OCI-LY7 (cell line): ENCODE measurements at regions not wholly inside any gene's neighbourhood (a gene's known extent, or its start where the extent isn't known, plus 50 kb on each side); places are given as distances from the start of the nearest gene placed in this dataset.

ENCODE experiments used
- BruUV-seq: library from RNA; stranded (reverse); fragments of 400-500 nt; replicated peaks from 2 replicates; lab custom pipeline; 2021; lab: Mats Ljungman, UMichigan
- CTCF ChIA-PET: fragments of 300-600 bp; sonication (Branson Sonifier 250); formaldehyde crosslinking; loops from one replicate; lab custom pipeline; 2022; ENCODE audit warnings: antibody characterized with exemption; ENCODE audit not compliant: unreplicated experiment; lab: Charles Lee
- POLR2A ChIA-PET: fragments of 300-600 bp; sonication (Branson Sonifier 250); formaldehyde crosslinking; loops from one replicate; lab custom pipeline; 2022; ENCODE audit warnings: antibody characterized with exemption; lab: Charles Lee
- DNase-seq: peaks from one replicate; pipeline ENCODE4 v3.0.0-alpha.2; 2015; ENCODE audit warnings: low spot score
- H2AFZ ChIP-seq: fragments of 200-600 bp; sonication (generic), shearing (Covaris generic); 2 replicates; pipeline ENCODE4 v1.6.1; 2014; ENCODE audit warnings: mild to moderate bottlenecking, antibody characterized with exemption, low read length, moderate library complexity
- H3K27ac ChIP-seq: fragments of 200-600 bp; sonication (generic); 2 replicates; pipeline ENCODE4 v1.5.1; 2014; ENCODE audit warnings: mixed run types, low read depth, mild to moderate bottlenecking, moderate library complexity, low read length, inconsistent platforms; ENCODE audit not compliant: poor library complexity, severe bottlenecking
- H3K36me3 ChIP-seq: fragments of 200-600 bp; sonication (generic); 2 replicates; pipeline ENCODE4 v1.6.1; 2014; ENCODE audit warnings: mild to moderate bottlenecking, antibody characterized with exemption, low read length, moderate library complexity, mixed read lengths; ENCODE audit not compliant: insufficient read depth
- H3K4me1 ChIP-seq: fragments of 200-600 bp; sonication (generic); 2 replicates; pipeline ENCODE4 v1.5.1; 2014; ENCODE audit warnings: mild to moderate bottlenecking, low read length; ENCODE audit not compliant: insufficient read depth, poor library complexity, severe bottlenecking
- H3K4me2 ChIP-seq: fragments of 200-600 bp; sonication (generic); 2 replicates; pipeline ENCODE4 v1.6.1; 2014; ENCODE audit warnings: mild to moderate bottlenecking, low read length
- H3K4me3 ChIP-seq: fragments of 200-600 bp; sonication (generic); 2 replicates; pipeline ENCODE4 v1.5.1; 2014; ENCODE audit warnings: mild to moderate bottlenecking, low read depth, low read length; ENCODE audit not compliant: poor library complexity, severe bottlenecking
- H3K79me2 ChIP-seq: fragments of 200-600 bp; sonication (generic); 2 replicates; pipeline ENCODE4 v1.6.1; 2016; ENCODE audit warnings: low read depth, mild to moderate bottlenecking, low read length, moderate library complexity, mixed read lengths; ENCODE audit not compliant: insufficient read depth
- H3K9me2 ChIP-seq: fragments of 200-600 bp; sonication (generic); 2 replicates; pipeline ENCODE4 v1.6.1; 2016; ENCODE audit warnings: mild to moderate bottlenecking, low read length, mixed read lengths; ENCODE audit not compliant: insufficient read depth
- H3K9me3 ChIP-seq: fragments of 200-600 bp; sonication (generic); 2 replicates; pipeline ENCODE4 v1.6.1; 2014; ENCODE audit warnings: mild to moderate bottlenecking, mixed run types, low read length, mixed read lengths
- H4K20me1 ChIP-seq: fragments of 200-600 bp; sonication (generic); 2 replicates; pipeline ENCODE4 v1.6.1; 2014; ENCODE audit warnings: mild to moderate bottlenecking, antibody characterized with exemption, low read length, moderate library complexity, mixed read lengths; ENCODE audit not compliant: insufficient read depth
- EZH2phosphoT487 ChIP-seq: fragments of 200-600 bp; sonication (generic); IDR thresholded peaks from 2 replicates; pipeline ENCODE4 v1.6.1; 2018; ENCODE audit warnings: low read depth, borderline replicate concordance, mild to moderate bottlenecking, mixed run types, antibody characterized with exemption, low read length, moderate library complexity, mixed read lengths
- intact Hi-C: fragments of 100-400 bp; cut with micrococcal nuclease; formaldehyde crosslinking; loops from one replicate; pipeline ENCODE4 v1.10.0; 2022; ENCODE audit not compliant: unreplicated experiment
- TF ChIP-seq, protein P1 (sequence below): fragments of 200-600 bp; sonication (generic); conservative IDR thresholded peaks from 2 replicates; pipeline ENCODE4 v1.5.1; 2014; ENCODE audit warnings: mild to moderate bottlenecking, antibody characterized with exemption, low read length, moderate library complexity, mixed read lengths

DNA sequence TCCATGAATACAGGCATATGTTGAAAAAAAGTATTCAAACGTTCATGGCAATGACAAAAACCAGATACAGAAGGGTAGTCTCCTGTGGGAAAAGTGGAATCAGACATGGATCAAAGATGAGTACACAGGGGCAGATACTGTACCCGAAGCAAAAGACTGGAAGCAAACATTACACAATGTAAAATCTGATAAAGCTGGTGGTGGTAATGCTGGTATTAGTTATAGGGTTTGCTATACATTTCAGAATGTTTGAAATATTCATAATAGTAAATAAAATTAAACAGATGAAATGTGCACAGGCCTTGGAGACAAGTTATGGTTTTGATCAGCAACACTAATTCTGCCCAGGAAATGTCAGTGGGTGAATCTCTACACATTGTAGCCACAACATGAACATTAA, 607.6 kb downstream of the SOX6 start:
- H3K9me3 ChIP-seq = no peaks in the 10 kb centered on the region
- H3K27ac ChIP-seq = no peak overlapping the region
- H3K36me3 ChIP-seq = no peaks in the 10 kb centered on the region
- no peaks in the 10 kb centered on the region for H3K4me1 ChIP-seq
- intact Hi-C loops = no loop called here
- POLR2A ChIA-PET = no interaction called here
- no peak overlapping the region for H2AFZ ChIP-seq
- DNase-seq = no peak
- no TSS peak for BruUV-seq
- TF ChIP-seq, protein P1, sequence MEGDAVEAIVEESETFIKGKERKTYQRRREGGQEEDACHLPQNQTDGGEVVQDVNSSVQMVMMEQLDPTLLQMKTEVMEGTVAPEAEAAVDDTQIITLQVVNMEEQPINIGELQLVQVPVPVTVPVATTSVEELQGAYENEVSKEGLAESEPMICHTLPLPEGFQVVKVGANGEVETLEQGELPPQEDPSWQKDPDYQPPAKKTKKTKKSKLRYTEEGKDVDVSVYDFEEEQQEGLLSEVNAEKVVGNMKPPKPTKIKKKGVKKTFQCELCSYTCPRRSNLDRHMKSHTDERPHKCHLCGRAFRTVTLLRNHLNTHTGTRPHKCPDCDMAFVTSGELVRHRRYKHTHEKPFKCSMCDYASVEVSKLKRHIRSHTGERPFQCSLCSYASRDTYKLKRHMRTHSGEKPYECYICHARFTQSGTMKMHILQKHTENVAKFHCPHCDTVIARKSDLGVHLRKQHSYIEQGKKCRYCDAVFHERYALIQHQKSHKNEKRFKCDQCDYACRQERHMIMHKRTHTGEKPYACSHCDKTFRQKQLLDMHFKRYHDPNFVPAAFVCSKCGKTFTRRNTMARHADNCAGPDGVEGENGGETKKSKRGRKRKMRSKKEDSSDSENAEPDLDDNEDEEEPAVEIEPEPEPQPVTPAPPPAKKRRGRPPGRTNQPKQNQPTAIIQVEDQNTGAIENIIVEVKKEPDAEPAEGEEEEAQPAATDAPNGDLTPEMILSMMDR = no peak
- no peak for TF ChIP-seq EZH2phosphoT487
- H3K9me2 ChIP-seq = no peaks in the 10 kb centered on the region
- no peaks in the 10 kb centered on the region for H4K20me1 ChIP-seq
- no peak overlapping the region for H3K4me2 ChIP-seq
- H3K4me3 ChIP-seq = no peak overlapping the region
- CTCF ChIA-PET = no interaction called here
- H3K79me2 ChIP-seq = no peaks in the 10 kb centered on the region

DNA sequence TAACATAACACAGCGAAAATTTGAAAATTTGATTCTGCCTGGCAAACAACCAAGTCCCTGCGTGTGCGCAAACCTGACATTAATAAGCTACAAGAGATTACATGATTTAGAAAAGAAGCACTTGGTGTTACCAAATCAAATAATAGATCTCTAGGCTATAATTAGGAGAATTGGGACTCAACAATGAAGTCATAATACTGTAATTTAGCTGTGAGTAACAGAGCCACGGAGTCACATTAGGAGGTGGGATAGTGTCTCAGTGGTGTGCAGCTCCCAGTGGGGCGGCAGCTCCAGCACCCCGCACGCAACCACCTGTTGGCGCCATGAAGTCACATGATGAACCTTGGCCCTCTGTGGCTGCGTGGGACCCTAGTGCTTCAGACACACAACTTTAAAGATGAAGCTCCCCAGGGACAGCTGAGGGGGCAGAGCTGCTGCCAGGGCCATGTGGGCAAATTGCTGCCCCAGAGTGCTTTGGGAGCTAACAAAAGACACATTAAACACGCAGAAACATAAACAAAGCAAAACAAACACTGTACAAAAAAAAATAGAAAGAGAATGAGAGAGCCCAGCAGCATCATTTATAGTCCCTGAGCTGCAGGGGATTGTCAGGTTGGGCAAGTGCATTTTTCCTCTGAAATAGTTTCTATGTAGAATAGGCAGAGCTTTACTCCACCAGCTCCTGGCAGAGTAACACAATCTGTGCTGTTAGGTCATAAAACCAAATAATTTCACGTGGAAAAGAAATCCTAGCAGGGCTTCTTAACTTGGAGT, 605.6 kb downstream of the SOX6 start:
- TF ChIP-seq, protein P1 = no peak
- no peak for TF ChIP-seq EZH2phosphoT487
- no peak overlapping the region for H3K4me2 ChIP-seq
- H3K36me3 ChIP-seq = no peaks in the 10 kb centered on the region
- BruUV-seq = no TSS peak
- no peak overlapping the region for H2AFZ ChIP-seq
- CTCF ChIA-PET = no interaction called here
- H3K9me2 ChIP-seq = no peaks in the 10 kb centered on the region
- intact Hi-C loops = no loop called here
- no peaks in the 10 kb centered on the region for H4K20me1 ChIP-seq
- no peak overlapping the region for H3K4me3 ChIP-seq
- POLR2A ChIA-PET = no interaction called here
- H3K4me1 ChIP-seq = no peaks in the 10 kb centered on the region
- no peaks in the 10 kb centered on the region for H3K79me2 ChIP-seq
- H3K27ac ChIP-seq = no peak overlapping the region
- no peak for DNase-seq
- no peaks in the 10 kb centered on the region for H3K9me3 ChIP-seq

DNA sequence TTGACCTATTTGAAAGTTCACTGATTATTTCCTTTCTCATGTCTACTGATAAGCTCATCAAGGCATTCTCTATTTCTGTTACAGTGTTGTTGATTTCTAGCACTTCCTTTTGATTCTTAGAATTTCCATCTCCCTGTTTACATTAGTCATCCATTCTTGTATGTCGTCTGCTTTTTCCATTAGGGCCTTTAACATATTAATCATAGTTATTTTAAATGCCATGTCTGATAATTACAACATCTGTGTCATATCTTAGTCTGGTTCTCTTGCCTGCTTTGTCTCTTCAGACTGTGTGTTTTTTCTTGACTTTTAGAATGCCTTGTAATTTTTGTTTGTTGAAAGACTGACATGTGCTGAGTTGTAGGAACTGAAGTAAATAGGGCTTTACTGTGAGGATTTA, 602.1 kb downstream of the SOX6 start:
- ChIA-PET POLR2A (no interaction called here), CTCF (no interaction called here)
- no peak for TF ChIP-seq EZH2phosphoT487
- TF ChIP-seq, protein P1 = no peak

More for the DNA sequence above, 602.1 kb downstream of the SOX6 start:
- no peaks in the 10 kb centered on the region for H3K36me3 ChIP-seq
- no peaks in the 10 kb centered on the region for H4K20me1 ChIP-seq
- no peaks in the 10 kb centered on the region for H3K9me3 ChIP-seq
- no peak overlapping the region for H3K4me2 ChIP-seq
- no peak overlapping the region for H3K27ac ChIP-seq
- intact Hi-C loops = no loop called here
- no peaks in the 10 kb centered on the region for H3K79me2 ChIP-seq
- DNase-seq = no peak
- no peak overlapping the region for H2AFZ ChIP-seq
- no peaks in the 10 kb centered on the region for H3K9me2 ChIP-seq
- H3K4me3 ChIP-seq = no peak overlapping the region
- H3K4me1 ChIP-seq = no peaks in the 10 kb centered on the region
- no TSS peak for BruUV-seq
